Liver (tissue), 8 donors: ENCODE measurements at regions not wholly inside any gene's neighbourhood (a gene's known extent, or its start where the extent isn't known, plus 50 kb on each side); places are given as distances from the start of the nearest gene placed in this dataset.

ENCODE experiments used
- DNase-seq: peaks from one replicate; pipeline ENCODE4 v3.0.0-alpha.2; 2017; ENCODE audit warnings: low spot score
- H3K27ac ChIP-seq, 2 donors: one replicate each; pipeline ENCODE4 v1.7.0; 2013; ENCODE audit warnings: inconsistent platforms in 2 of 2, low read length in 2 of 2, control low read depth in 1 of 2, low read depth in 1 of 2, mild to moderate bottlenecking in 1 of 2
- H3K27me3 ChIP-seq, 4 donors: one replicate each; pipeline versions ENCODE4 v1.6.1 to v1.7.0; 2013; ENCODE audit warnings: low read length in 3 of 4, inconsistent platforms in 1 of 4, mild to moderate bottlenecking in 1 of 4, moderate library complexity in 1 of 4; ENCODE audit not compliant: control insufficient read depth in 4 of 4, insufficient read depth in 4 of 4
- H3K36me3 ChIP-seq, 4 donors: one replicate each; pipeline versions ENCODE4 v1.6.1 to v1.7.0; 2013; ENCODE audit warnings: low read length in 3 of 4, mild to moderate bottlenecking in 3 of 4, low read depth in 1 of 4, moderate library complexity in 1 of 4; ENCODE audit not compliant: control insufficient read depth in 4 of 4, insufficient read depth in 3 of 4
- H3K4me1 ChIP-seq, 4 donors: one replicate each; pipeline versions ENCODE4 v1.6.1 to v1.7.0; 2013; ENCODE audit warnings: low read length in 3 of 4, mild to moderate bottlenecking in 3 of 4, moderate library complexity in 1 of 4; ENCODE audit not compliant: control insufficient read depth in 4 of 4, insufficient read depth in 4 of 4
- H3K4me3 ChIP-seq, 3 donors: one replicate each; pipeline versions ENCODE4 v1.6.1 to v1.7.0; 2013; ENCODE audit warnings: low read length in 3 of 3, control low read depth in 1 of 3, low read depth in 1 of 3, mild to moderate bottlenecking in 1 of 3
- H3K9ac ChIP-seq, 2 donors: one replicate each; pipeline ENCODE4 v1.7.0; 2013; ENCODE audit warnings: low read length in 2 of 2, mild to moderate bottlenecking in 2 of 2, moderate library complexity in 2 of 2, control low read depth in 1 of 2, low read depth in 1 of 2
- H3K9me3 ChIP-seq, 4 donors: one replicate each; pipeline versions ENCODE4 v1.6.1 to v1.7.0; 2013; ENCODE audit warnings: low read length in 3 of 4; ENCODE audit not compliant: control insufficient read depth in 4 of 4
- ATF3 ChIP-seq: IDR thresholded peaks from 2 replicates; pipeline ENCODE4 v1.6.1; 2016; ENCODE audit warnings: antibody characterized with exemption
- CTCF ChIP-seq: fragments of 150-350 bp; IDR thresholded peaks from 2 replicates; pipeline ENCODE4 v1.5.1; 2017; ENCODE audit warnings: improper control_type of control experiment, low read depth, low read length; ENCODE audit not compliant: missing input control
- EGR1 ChIP-seq, 2 donors: IDR thresholded peaks; 2 replicates each; pipeline ENCODE4 v1.6.1; 2016 to 2018; ENCODE audit warnings: antibody characterized with exemption in 2 of 2, low read depth in 2 of 2
- FOXA1 ChIP-seq: IDR thresholded peaks from 2 replicates; pipeline ENCODE4 v1.6.1; 2016; ENCODE audit warnings: antibody characterized with exemption
- FOXA2 ChIP-seq: IDR thresholded peaks from 2 replicates; pipeline ENCODE4 v1.6.1; 2016; ENCODE audit warnings: antibody characterized with exemption
- GABPA ChIP-seq, 2 donors: IDR thresholded peaks in 1 of 2; conservative IDR thresholded peaks in 1 of 2; 2 replicates each; pipeline ENCODE4 v1.6.1; 2016; ENCODE audit warnings: antibody characterized with exemption in 2 of 2, mild to moderate bottlenecking in 1 of 2, moderate library complexity in 1 of 2
- HNF4A ChIP-seq, 2 donors: conservative IDR thresholded peaks; 2 replicates each; pipeline ENCODE4 v1.6.1; 2016; ENCODE audit warnings: antibody characterized with exemption in 2 of 2, mild to moderate bottlenecking in 2 of 2
- HNF4G ChIP-seq: IDR thresholded peaks from 2 replicates; pipeline ENCODE4 v1.6.1; 2016; ENCODE audit warnings: antibody characterized with exemption
- JUND ChIP-seq, 2 donors: IDR thresholded peaks; 2 replicates each; pipeline ENCODE4 v1.6.1; 2016; ENCODE audit warnings: antibody characterized with exemption in 2 of 2
- MAX ChIP-seq: IDR thresholded peaks from 2 replicates; pipeline ENCODE4 v1.6.1; 2016; ENCODE audit warnings: antibody characterized with exemption
- NR2F2 ChIP-seq: IDR thresholded peaks from 2 replicates; pipeline ENCODE4 v1.6.1; 2016; ENCODE audit warnings: antibody characterized with exemption
- RAD21 ChIP-seq, 2 donors: IDR thresholded peaks; 2 replicates each; pipeline ENCODE4 v1.6.1; 2016; ENCODE audit warnings: antibody characterized with exemption in 2 of 2, mild to moderate bottlenecking in 2 of 2
- REST ChIP-seq: IDR thresholded peaks from 2 replicates; pipeline ENCODE4 v1.6.1; 2016; ENCODE audit warnings: antibody characterized with exemption, mild to moderate bottlenecking
- RXRA ChIP-seq, 2 donors: IDR thresholded peaks; 2 replicates each; pipeline ENCODE4 v1.6.1; 2017 to 2018; ENCODE audit warnings: antibody characterized with exemption in 2 of 2, mild to moderate bottlenecking in 1 of 2
- SP1 ChIP-seq: IDR thresholded peaks from 2 replicates; pipeline ENCODE4 v1.6.1; 2018; ENCODE audit warnings: antibody characterized with exemption, mild to moderate bottlenecking
- TAF1 ChIP-seq: conservative IDR thresholded peaks from 2 replicates; pipeline ENCODE4 v1.6.1; 2016; ENCODE audit warnings: antibody characterized with exemption, mild to moderate bottlenecking
- YY1 ChIP-seq: IDR thresholded peaks from 2 replicates; pipeline ENCODE4 v1.6.1; 2016; ENCODE audit warnings: antibody characterized with exemption, mild to moderate bottlenecking
- ZBTB33 ChIP-seq: IDR thresholded peaks from 2 replicates; pipeline ENCODE4 v1.6.1; 2016; ENCODE audit warnings: antibody characterized with exemption
- WGBS: extraction: QIAGEN DNeasy Blood & Tissue Kit; methylation state at CpG from one replicate; pipeline ENCODE4 v1.1.7; 2013; 5-methylcytosine and 5-hydroxymethylcytosine counted together
- donor health status: healthy.
- donor health status: healthy.
- donor health status: healthy.
- donor health status: healthy.
- donor health status: healthy.

- Histone ChIP-seq H3K36me3 (no peaks in the 10 kb centered on the region), H3K27me3 (no peaks in the 10 kb centered on the region), H3K4me3 (no peak overlapping the region), H3K9me3 (no peaks in the 10 kb centered on the region), H3K9ac (no peak overlapping the region), H3K4me1 (peaks cover 0 to 6% (median 0%) of the 10 kb centered on the region in 4 donors), H3K27ac (no peak overlapping the region)
- TF ChIP-seq SP1 (no peak), RXRA (IDR thresholded peaks at IDR 0.05) (peak in 1 of 2 donors; percentile 15)
- 42% methylated on average over 3 of the region's 3 CpGs for WGBS
- DNase-seq = no peak
Measured at GRCh38 chr6:14925699-14926026, 320.2 kb upstream of the JARID2 start.

- no peaks in the 10 kb centered on the region for H3K9me3 ChIP-seq
- no peak overlapping the region for H3K9ac ChIP-seq
- DNase-seq = no peak
- H3K4me3 ChIP-seq = no peak overlapping the region
- H3K36me3 ChIP-seq = no peaks in the 10 kb centered on the region
- TF ChIP-seq CTCF (no peak), MAX (peak; percentile 50), RXRA (IDR thresholded peaks at IDR 0.05) (peak; percentile 21 to 76), ATF3 (no peak), RAD21 (IDR thresholded peaks at IDR 0.05) (peak; percentile 5 to 18), HNF4A (conservative IDR thresholded peaks at IDR 0.05) (peak; percentile 61 to 75), FOXA2 (peak; percentile 31)
- WGBS = 77% methylated on average over 7 of the region's 7 CpGs
- no peak overlapping the region for H3K27ac ChIP-seq
- no peaks in the 10 kb centered on the region for H3K27me3 ChIP-seq
- no peaks in the 10 kb centered on the region for H3K4me1 ChIP-seq
Measured at GRCh38 chr6:14927398-14927797, 318.5 kb upstream of the JARID2 start.

- H3K27me3 ChIP-seq = no peaks in the 10 kb centered on the region
- no peak overlapping the region for H3K9ac ChIP-seq
- H3K4me1 ChIP-seq = no peaks in the 10 kb centered on the region
- 83% methylated on average over 3 of the region's 3 CpGs for WGBS
- no peaks in the 10 kb centered on the region for H3K9me3 ChIP-seq
- no peak overlapping the region for H3K4me3 ChIP-seq
- no peak for TF ChIP-seq FOXA1
- TF ChIP-seq RXRA (IDR thresholded peaks at IDR 0.05) = no peak
- TF ChIP-seq YY1 = no peak
- TF ChIP-seq EGR1 (IDR thresholded peaks at IDR 0.05; ENCODE audit: low read depth in 2 of 2) = no peak
- TF ChIP-seq NR2F2 = no peak
- TF ChIP-seq ZBTB33 = no peak
- TF ChIP-seq HNF4G = no peak
- no peak for TF ChIP-seq REST
- no peak for TF ChIP-seq GABPA (IDR thresholded peaks at IDR 0.05 in 1 of 2, conservative IDR thresholded peaks at IDR 0.05 in 1 of 2)
- TF ChIP-seq FOXA2 = no peak
- TF ChIP-seq JUND (IDR thresholded peaks at IDR 0.05) = no peak
- no peak for TF ChIP-seq ATF3
- no peak for TF ChIP-seq TAF1
- no peak for TF ChIP-seq HNF4A (conservative IDR thresholded peaks at IDR 0.05)
- no peak for TF ChIP-seq CTCF
- TF ChIP-seq SP1 = no peak
- TF ChIP-seq MAX = no peak
- no peak for TF ChIP-seq RAD21 (IDR thresholded peaks at IDR 0.05)
- DNase-seq = no peak
- H3K27ac ChIP-seq = no peak overlapping the region
- H3K36me3 ChIP-seq = no peaks in the 10 kb centered on the region
Measured at GRCh38 chr6:14929291-14929690, 316.6 kb upstream of the JARID2 start.
